Muscle layer of colon (tissue), 2 donors: ENCODE measurements at regions not wholly inside any gene's neighbourhood (a gene's known extent, or its start where the extent isn't known, plus 50 kb on each side); places are given as distances from the start of the nearest gene placed in this dataset.

Experiments used
- H3K27ac ChIP-seq: one replicate; pipeline ENCODE4 v1.7.0; 2013; ENCODE audit warnings: low read depth, mild to moderate bottlenecking, low read length, moderate library complexity
- H3K27me3 ChIP-seq, 2 donors: one replicate each; pipeline ENCODE4 v1.7.0; 2013; ENCODE audit warnings: low read length in 2 of 2, mild to moderate bottlenecking in 2 of 2; ENCODE audit not compliant: insufficient read depth in 2 of 2, control insufficient read depth in 1 of 2
- H3K36me3 ChIP-seq: one replicate; pipeline ENCODE4 v1.7.0; 2013; ENCODE audit warnings: mild to moderate bottlenecking, low read length; ENCODE audit not compliant: insufficient read depth
- H3K4me1 ChIP-seq: one replicate; pipeline ENCODE4 v1.7.0; 2013; ENCODE audit warnings: mild to moderate bottlenecking, low read length; ENCODE audit not compliant: insufficient read depth
- H3K4me3 ChIP-seq, 2 donors: one replicate each; pipeline ENCODE4 v1.7.0; 2013; ENCODE audit warnings: low read length in 2 of 2, low read depth in 1 of 2, mild to moderate bottlenecking in 1 of 2, moderate library complexity in 1 of 2
- H3K9ac ChIP-seq: one replicate; pipeline ENCODE4 v1.7.0; 2013; ENCODE audit warnings: low read length
- H3K9me3 ChIP-seq: one replicate; pipeline ENCODE4 v1.7.0; 2013; ENCODE audit warnings: mild to moderate bottlenecking, low read length
- donor health status: abdominal sarcoma.
- donor health status: Adenocarcinoma of cecum.

- H3K9ac ChIP-seq, result no peak overlapping the region
- H3K9me3 ChIP-seq, result no peaks in the 10 kb centered on the region
- no peaks in the 10 kb centered on the region for H3K36me3 ChIP-seq
- H3K4me1 ChIP-seq, result no peaks in the 10 kb centered on the region
- H3K4me3 ChIP-seq, result no peak overlapping the region
- no peak overlapping the region for H3K27ac ChIP-seq
- H3K27me3 ChIP-seq, result no peaks in the 10 kb centered on the region
These were observed 98.9 kb downstream of the BCOR start for GRCh38 chrX:39998636-39999406.
